ENCODE measurements at regions not wholly inside any gene's neighbourhood (a gene's known extent, or its start where the extent isn't known, plus 50 kb on each side); places are given as distances from the start of the nearest gene placed in this dataset.

- no peak overlapping the region for H3K4me3 ChIP-seq (replicated peaks in 1 of 2; ENCODE audit: low read depth in 2 of 2, low read length in 2 of 2)
- no peak for DNase-seq (ENCODE audit: low read depth in 2 of 2)
- no peak for TF ChIP-seq CTCF (IDR thresholded peaks at IDR 0.05; ENCODE audit: low read depth, low read length)
These were observed 355.5 kb downstream of the GLRX3 start for GRCh38 chr10:130491693-130492050.

- no peak for TF ChIP-seq CTCF (IDR thresholded peaks at IDR 0.05; ENCODE audit: low read depth, low read length)
- H3K4me3 ChIP-seq (replicated peaks in 1 of 2; ENCODE audit: low read depth in 2 of 2, low read length in 2 of 2) = no peak overlapping the region
- DNase-seq (ENCODE audit: low read depth in 2 of 2) = no peak
These were observed 356.2 kb downstream of the GLRX3 start for GRCh38 chr10:130492266-130492934.

GRCh38 chr10:130493021-130493420 is 356.8 kb downstream of the GLRX3 start:
- no peak for TF ChIP-seq CTCF (IDR thresholded peaks at IDR 0.05; ENCODE audit: low read depth, low read length)
- H3K4me3 ChIP-seq (replicated peaks in 1 of 2; ENCODE audit: low read depth in 2 of 2, low read length in 2 of 2) = no peak overlapping the region

GRCh38 chr10:130493446-130494145 is 357.4 kb downstream of the GLRX3 start:
- H3K4me3 ChIP-seq (replicated peaks in 1 of 2; ENCODE audit: low read depth in 2 of 2, low read length in 2 of 2) = no peak overlapping the region
- DNase-seq (ENCODE audit: low read depth in 2 of 2) = no peak
- TF ChIP-seq CTCF (IDR thresholded peaks at IDR 0.05; ENCODE audit: low read depth, low read length) = no peak

More at GRCh38 chr10:130493021-130493420, 356.8 kb downstream of the GLRX3 start:
- DNase-seq (ENCODE audit: low read depth in 2 of 2) = no peak

DNA sequence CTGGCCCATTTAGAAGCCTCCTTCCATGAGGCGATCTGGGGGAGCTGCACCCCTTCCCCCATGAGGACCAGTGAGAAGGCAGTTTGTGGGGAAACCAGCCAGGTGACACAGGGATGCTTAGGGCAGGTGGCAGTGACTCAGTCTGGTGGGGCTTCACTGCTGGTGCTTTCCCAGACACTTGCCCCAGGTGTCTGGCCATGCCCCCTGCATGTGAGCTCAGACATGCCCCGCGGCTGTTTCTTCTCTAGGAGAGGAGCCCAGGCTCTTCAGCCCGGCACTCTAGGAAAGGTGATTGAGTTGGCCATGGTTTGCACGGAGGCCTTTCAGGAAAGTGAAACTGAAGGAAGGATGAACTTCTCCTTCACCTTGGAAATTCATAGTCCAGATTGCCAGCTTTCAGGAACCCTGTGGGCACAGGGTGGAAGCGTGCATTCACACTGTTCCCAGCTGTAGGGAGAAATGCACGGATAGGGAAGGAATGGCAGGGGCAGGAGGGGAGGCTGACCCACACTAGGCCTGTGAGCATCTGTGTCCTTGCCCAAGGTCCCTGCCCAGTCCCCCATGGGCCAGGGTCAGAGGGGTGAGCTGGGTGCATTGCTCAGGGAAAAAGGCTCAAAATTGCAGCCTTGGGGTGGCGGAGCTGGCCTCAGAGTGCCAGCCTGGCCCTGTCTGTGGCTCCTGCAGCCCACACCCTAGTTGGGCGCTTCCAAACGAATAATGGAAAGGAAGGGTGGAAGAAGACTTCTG is 359.1 kb downstream of the GLRX3 start:
- no peak for DNase-seq (ENCODE audit: low read depth in 2 of 2)
- no peak overlapping the region for H3K4me3 ChIP-seq (replicated peaks in 1 of 2; ENCODE audit: low read depth in 2 of 2, low read length in 2 of 2)
- no peak for TF ChIP-seq CTCF (IDR thresholded peaks at IDR 0.05; ENCODE audit: low read depth, low read length)

- DNase-seq (ENCODE audit: low read depth in 2 of 2) = no peak
- no peak overlapping the region for H3K4me3 ChIP-seq (replicated peaks in 1 of 2; ENCODE audit: low read depth in 2 of 2, low read length in 2 of 2)
- TF ChIP-seq CTCF (IDR thresholded peaks at IDR 0.05; ENCODE audit: low read depth, low read length) = no peak
These were observed 359.9 kb downstream of the GLRX3 start for GRCh38 chr10:130495891-130496636.
